ENCODE measurements at regions not wholly inside any gene's neighbourhood (a gene's known extent, or its start where the extent isn't known, plus 50 kb on each side); places are given as distances from the start of the nearest gene placed in this dataset.

- no peak for DNase-seq
Observed at GRCh38 chr17:69854225-69854780, 220.7 kb upstream of the KCNJ16 start.

DNA sequence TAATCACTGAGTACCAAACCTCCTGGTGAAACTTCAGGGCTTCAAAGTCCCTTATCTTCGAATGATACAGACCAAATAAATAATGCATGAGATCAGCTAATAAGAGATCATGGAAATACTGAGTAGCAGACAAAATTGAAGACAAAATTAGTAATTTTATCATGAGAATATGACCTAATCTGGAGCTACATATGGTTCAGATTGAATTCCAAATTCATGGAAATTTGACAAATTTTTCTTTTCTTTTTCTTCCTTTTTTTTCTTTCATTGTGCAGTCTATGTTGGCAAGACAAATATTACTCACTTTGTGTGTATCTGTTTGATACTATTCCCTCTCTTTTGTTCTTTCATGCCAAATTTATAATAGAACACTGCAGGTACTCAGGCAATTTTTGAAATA lies 218.1 kb upstream of the KCNJ16 start:
- DNase-seq = no peak

- DNase-seq = no peak
Observed at GRCh38 chr17:69857412-69857835, 217.6 kb upstream of the KCNJ16 start.

DNA sequence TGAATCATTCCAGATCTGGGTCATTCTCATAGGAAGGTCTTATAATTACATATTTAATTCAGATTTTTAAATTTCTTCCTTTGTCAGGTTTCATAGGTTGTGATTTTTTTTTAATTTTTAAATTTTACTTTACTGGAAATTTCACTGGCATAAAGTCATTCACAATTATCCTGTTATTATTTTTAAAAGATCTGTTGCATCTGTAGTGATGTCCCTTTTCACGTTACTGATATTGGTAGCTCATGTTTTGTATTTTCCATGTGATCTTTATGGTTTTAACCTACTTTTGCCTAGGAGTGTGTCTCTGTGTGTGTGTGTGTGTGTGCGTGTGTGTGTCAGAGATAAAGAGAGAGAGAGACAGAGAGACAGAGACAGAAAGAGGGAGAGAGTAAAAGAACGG lies 216.6 kb upstream of the KCNJ16 start:
- DNase-seq = no peak

DNA sequence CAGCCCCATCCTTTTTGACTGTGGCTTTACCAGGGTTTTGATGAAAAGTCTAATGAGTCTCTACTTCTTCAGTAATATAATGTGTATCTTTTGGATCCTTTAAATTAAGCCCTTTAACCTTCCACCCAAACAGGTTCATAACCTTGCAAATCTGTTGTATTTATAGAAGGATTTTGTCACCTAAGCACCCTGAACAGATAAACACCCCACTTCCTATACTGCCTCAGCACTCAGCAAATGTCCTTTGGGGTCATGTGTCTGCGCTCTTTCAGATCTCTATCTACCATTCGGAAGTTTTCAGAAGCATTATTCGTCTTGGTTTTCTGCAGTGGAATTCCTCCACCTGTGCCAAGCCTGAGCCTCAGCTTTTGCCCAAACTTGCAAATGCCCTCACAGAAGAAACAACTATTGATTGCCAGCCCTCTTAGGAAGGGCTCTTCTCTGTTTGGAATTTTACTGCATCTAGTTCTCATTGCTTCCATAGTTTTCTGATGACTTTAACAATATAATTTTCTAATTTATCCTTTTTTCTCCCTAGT lies 214.8 kb upstream of the KCNJ16 start:
- no peak for DNase-seq

GRCh38 chr17:69864462-69864861 lies 210.6 kb upstream of the KCNJ16 start:
- DNase-seq = no peak

- no peak for DNase-seq
Observed at GRCh38 chr17:69869667-69870066, 205.4 kb upstream of the KCNJ16 start.

DNA sequence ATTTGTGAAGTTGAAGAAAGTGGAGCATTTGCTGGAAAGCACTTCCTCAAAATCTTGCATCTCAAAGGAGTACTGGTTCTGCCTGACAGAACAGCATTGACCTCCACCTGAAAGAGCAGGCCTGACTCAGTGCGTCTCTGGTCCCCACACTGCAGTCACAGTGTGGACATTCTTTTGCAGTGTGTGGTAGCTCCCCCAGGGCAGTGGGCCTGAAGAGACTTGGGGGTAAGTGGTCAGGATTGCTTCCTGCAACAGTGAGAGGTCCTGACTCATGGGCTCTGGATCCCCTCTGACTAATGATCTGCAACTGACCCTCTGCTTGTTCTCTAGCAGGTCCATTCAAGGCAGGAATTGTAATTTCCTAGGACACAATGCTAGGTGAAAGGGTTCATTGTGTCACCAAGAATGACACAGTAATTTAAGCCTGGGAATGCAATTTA lies 204.9 kb upstream of the KCNJ16 start:
- DNase-seq = no peak

DNA sequence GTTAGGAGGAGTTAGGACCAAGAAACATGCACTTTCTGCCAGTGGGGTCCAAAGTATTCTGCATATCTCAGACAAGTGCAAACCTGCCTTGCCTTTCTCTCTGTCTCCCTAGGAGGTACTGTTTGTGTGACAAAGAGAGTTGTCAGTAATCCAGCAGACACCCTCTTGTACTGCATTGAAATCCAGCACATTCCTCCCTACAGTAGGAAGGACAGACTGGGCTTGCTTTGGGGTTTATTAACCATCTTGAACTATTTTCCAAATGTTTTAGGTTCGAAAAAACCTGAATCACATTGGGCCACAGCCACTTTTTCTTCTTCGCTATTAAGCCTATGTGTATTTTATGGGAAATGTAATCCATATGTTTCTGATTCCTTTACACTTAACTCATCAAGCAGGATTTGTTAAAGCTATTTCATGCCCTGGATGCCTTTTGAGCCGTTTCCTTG lies 204.2 kb upstream of the KCNJ16 start:
- no peak for DNase-seq

- no peak for DNase-seq
Observed at GRCh38 chr17:69871318-69871717, 203.7 kb upstream of the KCNJ16 start.

GRCh38 chr17:69872675-69873262 lies 202.3 kb upstream of the KCNJ16 start:
- DNase-seq = no peak

GRCh38 chr17:69874175-69874670 lies 200.8 kb upstream of the KCNJ16 start:
- no peak for DNase-seq

- no peak for DNase-seq
Observed at GRCh38 chr17:69876757-69877156, 198.3 kb upstream of the KCNJ16 start.

GRCh38 chr17:69878661-69879060 lies 196.4 kb upstream of the KCNJ16 start:
- DNase-seq = no peak

GRCh38 chr17:69879576-69879975 lies 195.4 kb upstream of the KCNJ16 start:
- no peak for DNase-seq

DNA sequence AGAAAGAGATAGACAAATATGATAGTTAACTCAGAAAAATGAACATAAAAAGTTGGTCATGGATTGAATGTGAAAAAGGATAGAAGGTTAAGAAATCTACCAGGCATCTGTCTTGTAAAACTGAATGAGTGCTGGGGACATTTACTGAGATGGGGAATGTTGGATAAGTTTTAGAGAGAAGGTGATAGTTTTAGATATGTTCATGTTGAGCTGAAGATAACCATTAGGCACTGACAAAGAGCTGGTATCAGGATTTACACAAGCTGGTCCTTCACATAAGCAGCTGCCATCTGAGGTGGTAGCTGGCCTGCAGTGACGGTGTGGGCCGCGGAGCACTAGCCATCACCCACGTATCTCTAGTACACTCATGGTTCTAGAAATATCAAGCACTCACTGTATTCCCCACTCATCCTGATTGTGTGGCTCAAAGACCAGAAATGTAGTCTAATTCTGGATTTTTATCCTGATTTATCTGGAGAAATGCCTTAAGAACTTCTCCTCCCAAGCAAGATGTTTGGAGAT lies 194.4 kb upstream of the KCNJ16 start:
- no peak for DNase-seq

DNA sequence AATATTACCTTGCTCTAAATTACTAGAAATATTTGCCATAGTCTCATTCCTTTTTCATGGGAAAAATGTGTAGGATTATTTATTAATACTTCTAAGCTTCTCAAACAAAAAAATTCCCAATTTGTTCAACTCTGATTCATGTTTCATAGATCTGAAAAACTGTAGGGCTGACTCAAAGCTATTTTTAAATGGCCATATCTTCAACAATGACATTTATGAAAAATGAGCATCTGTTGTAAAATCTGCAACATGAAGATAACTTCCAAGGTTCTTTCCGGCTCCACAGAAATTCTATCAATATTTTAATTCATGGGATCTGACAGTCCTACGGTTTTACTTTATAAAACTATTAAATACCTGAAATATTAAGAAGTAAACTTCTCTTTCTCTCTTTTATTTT lies 192.7 kb upstream of the KCNJ16 start:
- DNase-seq = no peak

DNA sequence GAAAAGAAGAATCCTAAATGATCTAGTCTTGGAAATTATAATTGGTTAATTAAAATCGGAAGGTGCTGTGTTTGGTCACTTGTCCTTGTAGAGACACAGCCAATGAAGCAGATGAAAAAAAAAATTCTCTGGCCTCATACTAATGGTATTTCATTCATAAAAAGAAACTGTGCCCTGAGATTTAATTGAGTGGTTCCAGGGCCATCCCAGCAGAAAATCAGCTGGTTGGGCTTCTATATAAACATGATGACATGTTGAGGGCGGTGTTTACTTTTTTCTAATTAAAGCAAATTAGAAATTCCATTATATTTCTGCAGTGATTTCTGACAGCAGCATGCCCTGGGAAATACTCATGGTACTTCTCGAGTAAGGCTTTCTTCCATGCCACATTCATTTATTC lies 191.9 kb upstream of the KCNJ16 start:
- DNase-seq = no peak

- DNase-seq = no peak
Observed at GRCh38 chr17:69884356-69884755, 190.7 kb upstream of the KCNJ16 start.

GRCh38 chr17:69884846-69885245 lies 190.2 kb upstream of the KCNJ16 start:
- no peak for DNase-seq

GRCh38 chr17:69898601-69899000 lies 176.4 kb upstream of the KCNJ16 start:
- DNase-seq = no peak

- DNase-seq = no peak
Observed at GRCh38 chr17:69900101-69900500, 174.9 kb upstream of the KCNJ16 start.

- no peak for DNase-seq
Observed at GRCh38 chr17:69900829-69901228, 174.2 kb upstream of the KCNJ16 start.

- no peak for DNase-seq
Observed at GRCh38 chr17:69906306-69906705, 168.7 kb upstream of the KCNJ16 start.
